ENCODE measurements at regions not wholly inside any gene's neighbourhood (a gene's known extent, or its start where the extent isn't known, plus 50 kb on each side); places are given as distances from the start of the nearest gene placed in this dataset.

DNA sequence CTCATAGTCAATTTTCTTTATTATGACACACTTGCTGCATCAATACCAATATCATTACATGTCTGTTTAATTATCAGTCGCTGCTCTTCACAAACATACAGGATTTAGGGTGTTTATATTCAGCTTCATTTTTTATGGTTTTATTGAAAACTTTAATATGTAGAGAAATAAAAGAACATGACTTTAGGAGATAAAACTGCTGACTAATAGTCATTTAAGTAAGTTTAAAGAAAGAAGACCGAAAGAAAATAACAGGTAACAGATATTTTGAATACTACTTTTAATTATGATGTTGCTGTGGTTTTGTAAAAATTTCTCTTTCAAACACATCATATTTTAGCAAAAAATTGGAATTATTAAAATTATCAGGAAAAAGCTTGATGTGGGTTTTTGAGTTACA is 685.1 kb upstream of the BRINP3 start:
- no peak for DNase-seq

DNA sequence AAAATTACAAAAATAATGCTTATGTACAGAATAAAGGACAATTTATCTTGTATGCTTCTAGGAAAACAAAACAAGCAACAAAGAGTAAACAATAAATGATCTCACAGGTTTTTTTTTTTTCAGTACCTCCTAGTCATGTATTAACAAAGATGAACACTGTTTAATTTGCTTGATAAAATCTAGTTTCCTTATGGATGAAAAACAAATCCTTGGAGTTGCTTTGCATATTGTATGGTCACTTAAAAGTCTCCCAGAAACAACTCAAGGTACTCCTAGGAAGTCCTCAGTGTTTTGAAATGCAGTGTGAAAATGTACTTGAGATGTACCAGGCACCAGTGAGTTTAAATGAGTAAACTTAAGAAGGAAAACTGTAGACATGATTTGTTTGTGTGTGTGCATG is 686.0 kb upstream of the BRINP3 start:
- DNase-seq, result no peak

DNA sequence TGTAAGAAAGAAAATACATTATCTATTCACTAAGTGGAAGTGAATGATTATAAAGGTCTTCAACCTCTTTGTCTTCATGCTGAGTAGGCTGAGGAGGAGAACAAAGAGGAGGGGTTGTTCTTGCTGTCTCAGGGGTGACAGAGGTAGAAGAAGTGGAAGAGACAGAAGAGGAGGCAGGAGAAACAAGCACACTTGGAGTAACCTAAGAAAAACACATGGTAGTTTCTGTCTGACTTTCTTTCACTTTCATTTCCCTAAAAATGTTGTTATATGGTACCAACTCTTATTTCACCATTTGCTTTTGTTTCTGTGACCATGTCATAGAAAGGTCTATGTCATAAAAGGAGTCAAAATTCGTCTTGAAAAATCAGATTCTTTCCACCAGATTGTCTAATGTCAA is 696.6 kb upstream of the BRINP3 start:
- DNase-seq, result no peak

DNA sequence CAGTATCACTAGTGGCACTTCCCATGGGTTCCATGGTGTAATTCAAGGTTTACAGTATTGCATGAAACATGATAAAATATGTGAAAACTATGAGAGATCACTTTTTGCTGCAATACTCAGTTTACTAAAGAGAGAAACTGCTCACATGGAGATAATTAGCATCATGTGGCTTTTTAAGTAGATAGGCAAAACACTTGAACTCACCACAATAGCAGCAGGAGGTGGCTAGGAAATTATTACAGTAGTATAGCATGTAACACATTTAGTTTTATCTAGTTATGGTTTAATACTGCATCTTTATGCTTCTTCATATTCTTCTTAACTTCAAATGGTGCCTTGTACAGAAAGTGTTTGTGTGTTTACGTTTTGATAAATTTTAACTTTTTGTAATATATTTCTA is 698.5 kb upstream of the BRINP3 start:
- DNase-seq, result no peak

DNA sequence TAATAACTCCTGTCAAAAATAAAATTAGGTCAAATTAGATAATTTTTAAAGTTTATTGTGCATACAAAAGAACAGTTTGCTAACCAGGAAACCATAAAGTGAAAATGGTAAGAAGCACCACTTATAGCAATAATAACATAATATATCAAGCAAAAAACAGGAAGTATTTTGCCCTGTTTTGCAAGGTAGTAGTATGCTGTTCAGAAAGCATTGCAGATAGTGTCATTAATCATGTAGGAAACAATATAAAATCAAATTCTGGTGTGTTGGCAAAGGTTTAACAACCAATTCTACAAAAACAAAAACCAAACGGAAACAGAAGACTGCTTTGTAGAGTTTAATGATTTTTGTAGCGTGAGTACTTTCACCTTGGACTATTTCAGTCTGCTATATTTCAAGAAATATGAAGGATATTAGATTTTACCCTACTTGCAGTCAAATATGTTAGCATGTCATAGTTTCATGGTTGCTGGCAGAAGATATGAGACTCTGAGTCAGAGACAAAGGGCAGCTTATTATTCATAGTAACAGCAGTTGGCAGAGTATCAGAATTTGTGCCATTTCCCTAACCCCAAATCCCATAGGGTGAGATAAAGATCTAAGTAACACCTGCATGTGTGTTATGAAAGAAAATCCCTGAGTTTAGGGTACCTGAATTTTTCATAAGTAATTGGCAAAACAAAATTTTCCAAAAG is 729.0 kb upstream of the BRINP3 start:
- peak; percentile 15 to 66 for DNase-seq

DNA sequence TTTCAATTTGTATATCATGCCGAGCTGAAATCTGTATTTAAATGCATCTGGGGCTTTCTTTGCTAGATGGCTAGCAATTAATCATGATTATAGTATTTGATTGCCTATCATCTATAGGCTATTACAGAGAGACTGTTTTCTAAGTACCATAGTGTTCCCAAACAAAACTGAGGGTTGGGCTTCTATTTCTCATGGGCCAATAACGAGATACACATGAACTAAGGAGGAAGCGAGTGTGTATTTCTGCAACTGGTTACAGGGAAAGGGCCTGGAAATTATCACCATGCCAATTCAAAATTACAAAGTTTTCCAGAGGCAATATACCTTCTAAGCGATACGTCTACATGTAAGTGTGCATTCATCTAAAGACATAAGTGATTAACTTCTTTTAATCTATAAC is 744.5 kb upstream of the BRINP3 start:
- peak in 1 of 2 experiments; percentile 9 for DNase-seq

DNA sequence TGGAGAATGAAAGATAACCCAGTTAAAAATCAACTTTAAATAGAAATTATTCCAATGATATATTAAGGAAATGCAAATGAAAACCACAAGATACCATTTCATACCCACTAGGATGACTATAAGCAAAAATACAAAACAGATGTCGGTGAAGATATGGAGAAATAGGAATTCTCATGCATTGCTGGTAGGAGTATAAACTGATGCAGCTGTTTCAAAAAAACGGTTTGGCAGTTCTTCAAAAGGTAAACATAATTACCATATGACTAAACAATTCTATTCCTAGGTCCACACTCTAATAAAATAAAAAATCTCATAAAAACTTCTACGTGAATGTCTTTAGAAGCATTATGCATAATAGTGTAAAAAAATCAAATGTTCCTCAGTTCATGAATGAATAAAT is 763.3 kb upstream of the BRINP3 start:
- no peak for DNase-seq

DNA sequence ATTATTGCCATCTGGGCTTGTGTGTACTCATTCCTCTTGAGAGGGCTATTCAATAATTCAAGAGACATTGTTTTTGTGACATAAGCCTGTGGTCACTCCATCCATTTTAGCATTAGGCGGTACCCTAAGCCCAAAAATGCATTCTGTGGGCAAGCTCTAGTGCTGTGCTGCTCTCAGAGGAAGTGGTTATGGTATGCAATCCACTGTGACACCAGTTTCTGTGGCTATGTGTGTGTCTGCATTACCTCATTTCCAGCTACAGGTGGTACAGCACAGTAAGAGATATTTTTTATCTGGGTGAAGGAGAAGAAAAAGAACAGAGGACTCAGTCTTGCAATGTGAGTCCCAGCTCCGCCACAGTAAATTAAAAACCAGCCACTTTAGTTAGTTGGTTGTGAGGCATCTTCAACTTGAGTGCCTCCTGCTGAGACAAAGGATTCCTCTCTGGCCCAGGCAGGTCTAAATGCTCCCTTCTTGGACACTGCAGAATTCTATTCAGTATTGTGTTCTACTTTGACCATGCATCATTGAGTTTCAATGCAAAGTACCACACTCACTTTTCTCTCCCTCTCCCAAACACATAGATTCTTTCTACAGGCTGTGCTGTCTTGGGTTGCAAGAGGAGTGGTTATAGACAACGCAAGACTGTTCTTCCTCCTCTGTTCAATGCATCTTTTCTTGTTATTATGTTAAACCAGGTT is 777.8 kb upstream of the BRINP3 start:
- DNase-seq, result no peak

DNA sequence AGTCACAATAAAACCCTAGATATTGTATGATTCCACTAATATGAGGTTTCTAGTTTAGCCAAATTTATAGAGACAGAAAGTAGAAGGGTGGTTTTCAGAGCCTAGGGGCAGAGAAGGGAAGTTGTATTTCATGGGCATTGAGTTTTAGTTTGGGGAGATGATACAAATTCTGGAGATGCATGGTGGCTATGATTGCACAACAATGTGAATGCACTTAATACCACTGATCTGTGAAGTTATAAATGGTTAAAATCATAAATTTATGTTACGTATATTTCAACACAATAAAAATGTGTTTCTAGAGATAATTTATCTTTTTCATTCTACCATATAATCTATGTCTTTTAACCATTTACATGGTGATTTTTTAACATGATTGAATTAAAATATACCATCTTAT is 779.3 kb upstream of the BRINP3 start:
- no peak for DNase-seq

DNA sequence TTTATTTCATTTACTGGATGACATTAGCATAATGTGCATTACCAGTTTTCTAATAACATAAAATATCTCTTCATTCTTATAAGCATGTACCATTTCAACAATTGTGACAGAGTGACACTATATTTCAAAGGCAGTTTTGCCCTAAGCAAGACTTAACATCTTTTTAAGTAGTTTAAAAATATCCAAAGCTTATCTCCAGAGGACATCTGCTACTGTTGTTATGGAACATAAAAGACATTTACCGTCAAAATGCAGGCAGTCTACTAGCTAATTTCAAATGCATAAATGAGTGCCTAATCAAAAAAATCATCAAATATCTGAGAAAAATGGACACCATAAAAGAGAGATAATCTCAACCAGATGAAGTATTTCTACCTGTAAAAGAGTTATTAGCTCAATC is 782.4 kb upstream of the BRINP3 start:
- no peak for DNase-seq

DNA sequence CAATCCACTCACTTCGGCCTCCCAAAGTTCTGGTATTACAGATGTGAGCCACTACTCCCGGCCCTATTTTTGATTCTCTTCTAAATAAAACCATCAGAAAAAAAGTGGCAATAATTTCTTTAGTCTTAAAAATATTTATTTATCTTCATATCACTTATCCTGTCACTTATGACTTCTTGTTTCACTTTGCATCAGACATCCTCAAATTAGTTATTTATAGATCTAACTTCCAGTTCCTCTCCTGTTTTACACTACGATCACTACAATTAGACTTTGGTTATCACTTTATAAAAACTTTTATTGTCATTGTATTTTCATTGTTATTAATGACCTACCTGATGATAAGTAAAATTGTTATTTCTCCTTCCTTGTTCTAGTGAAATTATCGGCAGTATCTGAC is 783.4 kb upstream of the BRINP3 start:
- DNase-seq, result no peak

DNA sequence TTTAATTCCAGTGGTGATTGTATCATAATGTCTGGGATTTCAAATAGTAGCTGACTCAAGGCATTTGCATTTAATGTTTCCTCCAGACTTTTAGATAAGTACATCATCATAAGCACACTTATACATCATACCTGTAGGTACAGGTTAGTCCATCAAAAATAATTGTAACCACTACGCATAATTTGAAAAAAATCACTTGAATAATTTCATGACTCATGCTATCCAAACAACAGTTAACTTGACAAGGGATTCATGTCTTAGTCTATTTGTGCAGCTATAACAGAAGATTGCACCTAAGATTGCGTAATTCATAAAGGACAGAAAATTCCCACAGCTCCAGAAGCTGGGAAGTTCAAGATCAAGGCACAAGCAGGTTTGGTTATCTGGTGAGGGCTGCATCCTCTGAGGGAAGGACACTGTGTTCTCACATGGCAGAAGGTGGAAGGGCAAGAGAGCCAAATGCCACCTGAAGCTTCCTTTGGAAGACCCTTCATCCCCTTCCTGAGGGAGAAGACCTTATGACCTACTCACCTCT is 801.7 kb upstream of the BRINP3 start:
- DNase-seq, result no peak

DNA sequence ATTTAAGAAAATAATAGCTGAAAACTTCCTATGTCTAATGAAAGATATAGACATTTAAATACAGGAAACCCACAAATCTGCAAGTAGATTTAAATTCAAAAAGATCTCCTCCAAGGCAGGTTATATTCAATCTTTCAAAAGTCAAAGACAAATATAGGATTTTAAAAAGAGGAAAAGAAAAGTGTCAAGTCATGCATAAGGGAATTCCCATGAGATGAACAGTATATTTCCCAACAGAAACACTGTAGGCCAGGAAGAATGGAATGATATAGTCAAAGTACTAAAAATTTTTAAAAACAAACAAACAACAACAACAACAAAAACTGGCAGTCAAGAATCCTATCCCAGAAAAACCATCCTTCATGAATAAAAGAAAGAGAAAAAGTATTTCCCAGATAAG is 806.5 kb upstream of the BRINP3 start:
- no peak for DNase-seq

DNA sequence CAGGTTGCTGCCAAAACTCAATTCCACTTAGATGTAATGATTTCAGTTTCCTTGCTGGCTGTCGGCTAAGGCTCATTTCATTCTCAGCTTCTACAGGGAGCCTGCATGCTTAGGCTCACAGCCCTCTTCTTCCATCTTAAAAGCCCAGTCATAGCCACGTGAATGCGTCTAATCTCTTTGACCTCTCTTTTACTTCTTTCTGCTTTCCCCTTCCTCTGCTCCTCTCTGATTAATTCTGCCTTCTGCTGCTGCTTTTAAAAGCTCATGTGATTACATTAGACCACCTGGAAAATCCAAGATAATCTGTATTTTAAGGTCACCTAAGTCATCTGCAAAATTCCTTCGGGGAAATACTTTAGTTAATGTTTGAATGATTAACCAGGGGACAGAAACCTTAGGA is 812.8 kb upstream of the BRINP3 start:
- no peak for DNase-seq

DNA sequence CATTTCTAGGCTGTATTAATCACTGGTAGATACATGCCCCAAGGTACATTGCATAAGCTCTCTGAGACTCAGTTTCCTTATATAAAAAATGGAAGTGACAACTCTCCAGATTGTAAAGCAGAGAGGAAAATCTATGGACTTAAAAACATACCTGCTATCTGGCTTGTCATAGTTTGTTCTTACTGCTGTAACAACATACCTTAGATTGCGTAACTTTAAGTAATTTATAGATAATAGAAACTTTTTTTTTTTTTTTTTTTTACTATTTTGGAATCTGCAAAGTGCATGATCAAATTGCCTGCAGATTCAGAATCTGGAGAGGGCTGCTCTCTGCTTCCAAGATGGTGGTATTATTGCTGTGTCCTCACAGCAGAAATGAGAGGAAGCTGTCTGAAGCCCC is 827.7 kb upstream of the BRINP3 start:
- no peak for DNase-seq

DNA sequence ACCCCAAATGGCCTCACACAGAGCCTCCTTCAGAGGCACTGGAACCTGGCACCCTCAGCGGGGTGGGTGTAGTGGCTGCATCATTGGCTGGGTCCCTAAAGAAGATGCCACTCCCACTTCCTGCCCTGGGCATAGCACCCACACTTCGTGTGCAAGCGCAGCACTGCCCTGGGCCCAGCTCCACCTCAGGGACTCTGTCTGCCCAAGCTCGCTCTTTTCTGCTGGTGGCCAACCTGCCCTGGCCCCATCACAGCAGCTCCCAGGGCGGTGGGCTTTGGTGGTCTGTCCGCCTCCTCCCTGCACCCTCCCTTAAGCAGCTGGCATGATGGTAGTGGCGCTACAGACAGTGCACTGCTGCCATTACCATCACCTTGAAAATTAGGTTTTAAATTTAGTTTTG is 829.3 kb upstream of the BRINP3 start:
- no peak for DNase-seq

DNA sequence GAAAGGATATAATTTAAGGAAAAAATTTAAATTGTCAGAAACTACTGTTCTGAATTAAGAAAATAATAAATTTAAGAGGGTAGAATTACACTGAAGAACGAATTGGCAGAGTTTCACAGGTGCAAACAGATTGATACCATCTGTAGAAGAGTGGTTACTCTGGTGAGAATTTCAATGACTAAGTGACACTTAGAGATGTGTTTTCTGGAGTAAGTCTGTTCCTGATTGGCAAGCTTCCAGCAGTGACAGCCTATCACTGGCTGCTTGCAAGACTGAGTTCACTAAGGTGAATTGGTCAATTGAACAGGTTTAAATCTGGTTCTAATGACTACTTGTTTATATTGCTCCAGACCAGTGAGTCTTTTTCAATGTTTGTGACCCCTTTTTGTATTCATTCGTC is 838.2 kb upstream of the RGS18 start:
- DNase-seq, result peak; percentile 12 to 61

DNA sequence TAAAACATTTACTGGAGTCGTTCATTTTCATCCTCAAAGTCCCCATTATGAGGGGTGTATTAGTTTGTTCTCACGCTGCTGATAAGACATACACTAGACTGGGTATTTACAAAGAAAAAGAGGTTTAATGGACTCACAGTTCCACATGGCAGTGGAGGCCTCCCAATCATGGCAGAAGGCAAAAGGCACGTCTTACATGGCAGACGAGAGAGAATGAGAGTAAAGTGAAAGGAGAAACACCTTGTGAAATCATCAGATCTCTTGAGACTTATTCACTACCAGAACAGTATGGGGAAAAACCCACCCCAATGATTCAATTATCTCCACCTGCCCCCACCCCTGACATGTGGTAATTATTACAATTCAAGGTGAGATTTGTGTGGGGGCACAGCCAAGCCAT is 830.4 kb upstream of the RGS18 start:
- DNase-seq, result no peak

DNA sequence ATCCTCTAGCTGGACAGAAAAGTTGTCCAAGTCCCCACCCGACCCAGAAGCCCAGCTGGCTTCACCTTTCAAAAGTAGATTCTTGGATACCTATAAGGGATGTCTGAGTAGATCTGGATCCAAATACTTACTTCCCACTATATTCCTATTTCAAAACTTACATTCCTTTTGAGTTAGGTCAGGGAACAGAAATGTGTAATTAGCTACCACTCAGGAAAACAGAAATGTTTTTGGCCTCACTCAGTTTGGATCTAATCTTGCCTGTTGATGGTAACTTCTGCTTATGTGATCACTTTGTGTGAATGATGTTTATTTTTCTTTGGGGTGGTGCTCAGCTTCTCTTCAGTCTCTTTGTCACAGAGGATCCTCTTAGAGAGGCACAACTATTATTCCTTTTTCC is 814.4 kb upstream of the RGS18 start:
- DNase-seq, result no peak

DNA sequence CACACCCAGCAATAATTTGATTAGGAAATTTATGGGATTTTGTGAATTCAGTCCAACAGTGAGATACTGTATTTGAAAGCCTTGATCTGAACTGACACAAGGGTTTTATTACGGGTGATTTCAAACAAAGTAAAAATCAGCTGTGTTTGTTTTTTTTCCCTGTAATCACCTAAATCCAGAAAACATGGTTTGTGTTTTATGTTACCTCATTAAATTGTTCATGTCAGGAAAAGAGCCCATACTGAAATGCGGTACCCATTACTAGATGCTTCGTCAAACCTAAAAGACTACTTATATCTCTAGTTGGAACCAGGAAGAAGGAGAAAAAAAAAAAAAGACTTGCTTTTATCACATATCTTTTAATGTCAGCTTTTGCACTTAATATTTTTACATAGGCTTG is 811.9 kb upstream of the RGS18 start:
- DNase-seq, result no peak

DNA sequence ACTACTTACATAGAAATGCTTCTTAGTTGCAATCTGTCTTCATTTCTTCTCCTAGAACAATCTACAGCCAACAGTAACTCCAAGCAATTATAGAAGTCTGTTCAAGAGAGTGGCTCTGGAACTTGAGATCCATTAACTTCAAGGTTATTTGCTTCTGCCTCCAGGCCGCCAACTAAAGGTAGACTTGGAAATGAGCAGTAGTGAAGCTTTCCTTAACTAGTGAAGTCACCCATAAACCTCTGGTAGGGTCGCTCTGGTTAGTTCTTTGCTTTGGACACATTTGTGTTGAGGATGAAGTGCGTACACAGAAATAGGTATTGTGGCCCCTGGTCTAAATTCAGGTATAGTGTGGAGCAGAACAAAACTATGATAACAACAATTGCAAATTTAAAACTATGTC is 809.9 kb upstream of the RGS18 start:
- DNase-seq, result no peak

DNA sequence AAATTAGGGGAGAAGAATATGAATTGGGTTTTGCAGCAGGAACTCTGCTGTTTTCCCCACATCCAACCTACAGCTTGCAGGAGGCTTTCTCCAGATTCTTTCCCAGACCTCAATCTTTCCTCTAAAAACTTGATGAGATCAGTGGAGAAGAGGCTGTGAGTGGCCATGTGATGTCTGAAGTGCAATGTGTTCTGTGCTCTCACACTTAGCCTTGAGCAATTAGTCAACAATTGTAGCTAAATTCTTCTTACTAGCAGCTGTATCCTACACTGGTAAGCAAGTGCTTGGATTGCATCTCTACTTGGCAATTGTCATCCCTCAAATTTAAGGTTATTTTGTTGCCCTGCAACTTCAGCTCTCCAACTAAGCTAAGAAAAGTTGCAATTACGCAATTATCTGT is 807.3 kb upstream of the RGS18 start:
- DNase-seq, result peak in 1 of 2 experiments; percentile 41

DNA sequence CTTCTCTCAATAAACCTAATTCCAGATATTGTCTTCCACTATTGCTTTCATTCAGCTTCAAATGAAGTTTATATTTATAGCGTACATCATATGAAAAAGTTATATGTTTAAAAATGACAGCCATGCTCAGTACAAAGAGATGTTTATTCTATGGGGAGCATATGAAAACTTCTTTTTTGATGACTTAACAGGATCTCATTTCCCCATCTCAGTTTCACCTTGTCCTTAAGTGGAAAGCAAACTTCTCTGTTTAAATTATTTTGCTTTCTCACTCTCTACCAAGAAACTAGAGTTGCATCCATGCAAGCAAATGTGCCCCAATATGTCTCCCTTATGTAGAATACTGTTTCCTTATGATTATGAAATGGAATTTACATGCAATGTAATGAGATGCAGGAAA is 799.5 kb upstream of the RGS18 start:
- DNase-seq, result no peak

DNA sequence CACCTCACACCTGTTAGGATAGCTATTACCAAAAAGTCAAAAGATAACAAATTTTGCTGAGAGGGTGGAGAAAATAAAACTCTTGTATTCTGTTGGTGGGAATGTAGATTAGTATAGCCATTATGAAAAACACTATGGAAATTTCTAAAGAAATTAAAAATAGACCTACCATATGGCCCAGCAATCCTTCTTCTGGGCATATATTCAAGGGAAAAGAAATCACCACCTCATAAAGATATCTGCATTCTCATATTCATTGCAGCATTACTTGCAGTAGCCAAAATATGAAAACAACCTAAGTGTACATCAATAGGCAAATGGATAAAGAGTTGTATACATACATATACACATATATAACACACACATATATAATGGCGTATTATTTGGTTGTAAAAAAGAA is 791.6 kb upstream of the RGS18 start:
- no peak for DNase-seq

Measured in NCI-H2081 (cell line).